ENCODE measurements at regions not wholly inside any gene's neighbourhood (a gene's known extent, or its start where the extent isn't known, plus 50 kb on each side); places are given as distances from the start of the nearest gene placed in this dataset.

GRCh38 chr11:32210556-32210955 is 119.7 kb downstream of the RCN1 start:
- DNase-seq = no peak

GRCh38 chr11:32213223-32213622 is 122.3 kb downstream of the RCN1 start:
- no peak for DNase-seq

GRCh38 chr11:32215157-32215556 is 124.3 kb downstream of the RCN1 start:
- no peak for DNase-seq

- DNase-seq = no peak
Measured at GRCh38 chr11:32216749-32217148, 125.9 kb downstream of the RCN1 start.

- DNase-seq = no peak
Measured at GRCh38 chr11:32219320-32219719, 128.4 kb downstream of the RCN1 start.

GRCh38 chr11:32221476-32222032 is 130.7 kb downstream of the RCN1 start:
- DNase-seq = no peak

- no peak for DNase-seq
Measured at GRCh38 chr11:32224580-32224979, 133.7 kb downstream of the RCN1 start.

GRCh38 chr11:32225571-32226285 is 134.9 kb downstream of the RCN1 start:
- DNase-seq = no peak

- no peak for DNase-seq
Measured at GRCh38 chr11:32226480-32226879, 135.6 kb downstream of the RCN1 start.

GRCh38 chr11:32229576-32230240 is 138.8 kb downstream of the RCN1 start:
- DNase-seq = no peak

- no peak for DNase-seq
Measured at GRCh38 chr11:32231909-32232493, 141.1 kb downstream of the RCN1 start.

GRCh38 chr11:32232516-32232915 is 141.6 kb downstream of the RCN1 start:
- DNase-seq = no peak

GRCh38 chr11:32233276-32233675 is 142.4 kb downstream of the RCN1 start:
- no peak for DNase-seq

GRCh38 chr11:32233928-32234327 is 143.1 kb downstream of the RCN1 start:
- no peak for DNase-seq

- no peak for DNase-seq
Measured at GRCh38 chr11:32244453-32244852, 153.6 kb downstream of the RCN1 start.

GRCh38 chr11:32253706-32254105 is 162.8 kb downstream of the RCN1 start:
- DNase-seq = no peak

- no peak for DNase-seq
Measured at GRCh38 chr11:32255841-32256240, 165.0 kb downstream of the RCN1 start.

- DNase-seq = no peak
Measured at GRCh38 chr11:32256466-32256865, 165.6 kb downstream of the RCN1 start.

- DNase-seq = no peak
Measured at GRCh38 chr11:32259641-32260081, 168.8 kb downstream of the RCN1 start.

- no peak for DNase-seq
Measured at GRCh38 chr11:32262367-32262766, 171.5 kb downstream of the RCN1 start.

GRCh38 chr11:32265911-32266310 is 169.4 kb downstream of the WT1 start:
- no peak for DNase-seq

GRCh38 chr11:32266601-32267000 is 168.7 kb downstream of the WT1 start:
- no peak for DNase-seq

- DNase-seq = no peak
Measured at GRCh38 chr11:32267679-32268187, 167.6 kb downstream of the WT1 start.

GRCh38 chr11:32273931-32274330 is 161.4 kb downstream of the WT1 start:
- no peak for DNase-seq

Measured in CD4-positive, alpha-beta T cell treated with Interferon gamma for 1 hour (primary cell).